Calu3 (cell line): ENCODE measurements at regions not wholly inside any gene's neighbourhood (a gene's known extent, or its start where the extent isn't known, plus 50 kb on each side); places are given as distances from the start of the nearest gene placed in this dataset.

ENCODE experiments used
- BruUV-seq: library from RNA; stranded (reverse); fragments of 400-500 nt; replicated peaks from 2 replicates; lab custom pipeline; 2021; lab: Mats Ljungman, UMichigan
- CTCF ChIA-PET: fragments of 300-600 bp; sonication (Branson Sonifier 250); formaldehyde crosslinking; loops from one replicate; lab custom pipeline; 2022; ENCODE audit warnings: antibody characterized with exemption; lab: Charles Lee
- DNase-seq: peaks from one replicate; pipeline ENCODE4 v3.0.0; 2022
- H3K27ac Mint-ChIP-seq: one replicate; pipeline ENCODE4 v1.8.0; 2022; ENCODE audit warnings: mixed read lengths; ENCODE audit not compliant: unreplicated experiment
- H3K27me3 Mint-ChIP-seq: one replicate; pipeline ENCODE4 v1.8.0; 2022; ENCODE audit warnings: mixed read lengths; ENCODE audit not compliant: unreplicated experiment
- H3K36me3 Mint-ChIP-seq: one replicate; pipeline ENCODE4 v1.8.0; 2022; ENCODE audit warnings: mild to moderate bottlenecking, moderate library complexity, mixed read lengths; ENCODE audit not compliant: insufficient read depth, unreplicated experiment
- H3K4me1 Mint-ChIP-seq: one replicate; pipeline ENCODE4 v1.8.0; 2022; ENCODE audit warnings: mild to moderate bottlenecking, low read depth, mixed read lengths; ENCODE audit not compliant: unreplicated experiment
- H3K4me3 Mint-ChIP-seq: one replicate; pipeline ENCODE4 v1.8.0; 2022; ENCODE audit warnings: mild to moderate bottlenecking, low read depth, moderate library complexity, mixed read lengths; ENCODE audit not compliant: unreplicated experiment
- H3K9me3 Mint-ChIP-seq: one replicate; pipeline ENCODE4 v1.8.0; 2022; ENCODE audit warnings: low read depth, mixed read lengths; ENCODE audit not compliant: unreplicated experiment
- intact Hi-C: fragments of 100-400 bp; cut with micrococcal nuclease; formaldehyde crosslinking; loops from one replicate; pipeline ENCODE4 v1.10.0; 2022; ENCODE audit not compliant: unreplicated experiment
- TF ChIP-seq, protein P1 (sequence below): fragments of 200-600 bp; IDR thresholded peaks from one replicate; pipeline ENCODE4 v1.8.0; 2022; ENCODE audit warnings: antibody characterized with exemption; ENCODE audit not compliant: unreplicated experiment

DNA sequence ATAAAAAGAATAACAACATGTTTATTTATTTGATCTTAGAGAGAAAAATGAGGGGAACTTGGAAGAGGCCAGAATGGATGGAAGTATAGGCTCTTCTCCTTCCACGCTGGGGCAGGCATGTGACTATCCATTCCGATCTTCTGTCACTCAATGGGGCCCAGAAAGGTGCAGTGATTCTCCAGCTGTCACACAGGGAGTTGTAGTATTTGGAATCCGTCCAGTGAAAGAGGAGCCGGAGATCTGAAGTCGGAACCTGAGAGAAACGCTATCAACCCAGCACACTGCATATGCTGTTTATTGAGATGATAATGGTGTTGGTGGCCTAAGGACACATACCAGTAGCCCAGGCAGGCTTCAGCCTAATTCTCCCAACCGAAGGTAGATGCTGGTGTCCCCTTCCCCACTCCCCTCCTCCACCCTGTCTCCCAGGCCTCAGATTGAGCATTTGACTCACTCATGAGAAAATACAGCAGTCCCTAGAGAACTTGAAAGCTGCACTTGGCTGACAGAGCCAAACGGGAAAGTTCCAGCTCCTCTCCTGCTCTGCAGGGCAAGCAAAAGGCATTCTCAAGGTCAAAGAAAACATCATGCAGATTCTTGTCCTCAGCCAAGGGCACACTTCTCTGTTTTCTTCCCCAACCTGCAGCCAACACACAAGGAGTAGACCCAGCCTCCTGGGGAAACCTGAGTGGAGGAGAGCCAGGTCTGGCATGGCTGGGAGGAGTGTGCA lies 100.4 kb downstream of the IRF2BPL start:
- Mint-ChIP-seq H3K27me3 (no peaks in the 10 kb centered on the region), H3K36me3 (peaks cover 6% of the 10 kb centered on the region), H3K4me3 (no peak overlapping the region), H3K27ac (no peak overlapping the region), H3K4me1 (peaks cover 24% of the 10 kb centered on the region), H3K9me3 (no peaks in the 10 kb centered on the region)
- DNase-seq, result no peak
- BruUV-seq, result no TSS peak
- TF ChIP-seq, protein P1, sequence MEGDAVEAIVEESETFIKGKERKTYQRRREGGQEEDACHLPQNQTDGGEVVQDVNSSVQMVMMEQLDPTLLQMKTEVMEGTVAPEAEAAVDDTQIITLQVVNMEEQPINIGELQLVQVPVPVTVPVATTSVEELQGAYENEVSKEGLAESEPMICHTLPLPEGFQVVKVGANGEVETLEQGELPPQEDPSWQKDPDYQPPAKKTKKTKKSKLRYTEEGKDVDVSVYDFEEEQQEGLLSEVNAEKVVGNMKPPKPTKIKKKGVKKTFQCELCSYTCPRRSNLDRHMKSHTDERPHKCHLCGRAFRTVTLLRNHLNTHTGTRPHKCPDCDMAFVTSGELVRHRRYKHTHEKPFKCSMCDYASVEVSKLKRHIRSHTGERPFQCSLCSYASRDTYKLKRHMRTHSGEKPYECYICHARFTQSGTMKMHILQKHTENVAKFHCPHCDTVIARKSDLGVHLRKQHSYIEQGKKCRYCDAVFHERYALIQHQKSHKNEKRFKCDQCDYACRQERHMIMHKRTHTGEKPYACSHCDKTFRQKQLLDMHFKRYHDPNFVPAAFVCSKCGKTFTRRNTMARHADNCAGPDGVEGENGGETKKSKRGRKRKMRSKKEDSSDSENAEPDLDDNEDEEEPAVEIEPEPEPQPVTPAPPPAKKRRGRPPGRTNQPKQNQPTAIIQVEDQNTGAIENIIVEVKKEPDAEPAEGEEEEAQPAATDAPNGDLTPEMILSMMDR, result no peak
- intact Hi-C loops, result no loop called here
- CTCF ChIA-PET, result no interaction called here

DNA sequence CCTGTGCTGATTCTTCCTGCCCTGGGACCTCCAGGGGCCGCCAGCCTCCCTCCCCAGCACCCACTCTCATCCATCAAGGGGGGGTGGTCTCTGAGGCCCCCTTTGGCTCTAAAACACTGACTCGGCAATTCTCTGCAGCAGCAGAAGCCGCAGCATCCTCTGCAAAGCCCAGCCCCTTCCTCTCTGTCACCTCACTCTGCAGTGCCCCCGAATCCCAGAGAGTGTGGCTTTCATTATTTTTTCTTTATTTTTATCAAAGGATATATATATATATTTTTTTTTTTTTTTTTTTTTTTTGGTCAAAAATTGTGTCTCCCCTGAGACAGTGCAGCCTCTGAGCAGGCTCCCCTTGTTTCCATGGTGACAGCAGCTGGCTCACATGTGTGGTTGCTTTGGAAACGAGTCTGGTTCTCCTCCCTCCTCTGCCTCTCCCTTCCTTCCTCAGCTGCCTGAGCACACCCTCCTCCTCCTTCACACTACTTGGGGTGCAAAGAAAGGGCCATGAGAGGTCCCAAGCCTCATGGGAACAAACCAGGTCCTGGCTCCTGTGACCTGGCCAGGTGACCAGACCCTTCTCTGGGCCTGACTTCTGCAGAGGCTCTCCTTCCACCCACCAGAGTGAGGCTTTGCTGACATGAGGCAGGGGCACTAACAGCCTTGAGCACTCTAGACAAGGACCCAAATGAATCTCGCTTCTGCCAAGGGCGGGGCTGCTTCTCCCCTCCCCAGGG lies 100.5 kb downstream of the LRRC74A start:
- Mint-ChIP-seq H3K9me3 (no peaks in the 10 kb centered on the region), H3K4me3 (no peak overlapping the region), H3K4me1 (peaks cover 12% of the 10 kb centered on the region), H3K27ac (no peak overlapping the region), H3K27me3 (no peaks in the 10 kb centered on the region), H3K36me3 (peaks cover 6% of the 10 kb centered on the region)
- CTCF ChIA-PET, result no interaction called here
- TF ChIP-seq, protein P1, result no peak
- no peak for DNase-seq
- intact Hi-C loops, result no loop called here
- BruUV-seq, result no TSS peak

DNA sequence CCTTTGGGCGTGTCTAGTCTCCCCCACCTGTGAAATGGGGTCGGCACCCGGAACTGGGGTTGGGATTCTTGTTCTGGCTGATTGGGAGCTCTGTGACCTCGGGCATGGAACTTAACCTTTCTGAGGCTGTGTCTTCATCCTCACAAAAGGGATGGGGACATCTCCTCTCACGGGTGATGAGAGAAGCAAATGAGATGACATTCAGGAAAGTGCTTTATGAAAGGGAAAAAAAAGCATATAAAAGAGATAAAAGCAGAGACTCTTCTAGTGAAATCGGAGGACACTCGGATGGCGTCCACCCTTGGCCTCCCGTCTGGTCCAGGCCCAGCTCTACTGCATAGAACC lies 98.9 kb downstream of the LRRC74A start:
- Mint-ChIP-seq H3K27ac (no peak overlapping the region), H3K9me3 (no peaks in the 10 kb centered on the region), H3K27me3 (no peaks in the 10 kb centered on the region), H3K4me1 (peaks cover 22% of the 10 kb centered on the region), H3K36me3 (peaks cover 6% of the 10 kb centered on the region), H3K4me3 (no peak overlapping the region)
- DNase-seq, result no peak
- intact Hi-C loops, result no loop called here
- BruUV-seq, result no TSS peak
- TF ChIP-seq, protein P1, result no peak
- CTCF ChIA-PET, result interaction anchor here (0.9 kb wide), 1 partner anchor 85 kb away, joined by 3 read pairs; no protein-coding TSS in a partner anchor

DNA sequence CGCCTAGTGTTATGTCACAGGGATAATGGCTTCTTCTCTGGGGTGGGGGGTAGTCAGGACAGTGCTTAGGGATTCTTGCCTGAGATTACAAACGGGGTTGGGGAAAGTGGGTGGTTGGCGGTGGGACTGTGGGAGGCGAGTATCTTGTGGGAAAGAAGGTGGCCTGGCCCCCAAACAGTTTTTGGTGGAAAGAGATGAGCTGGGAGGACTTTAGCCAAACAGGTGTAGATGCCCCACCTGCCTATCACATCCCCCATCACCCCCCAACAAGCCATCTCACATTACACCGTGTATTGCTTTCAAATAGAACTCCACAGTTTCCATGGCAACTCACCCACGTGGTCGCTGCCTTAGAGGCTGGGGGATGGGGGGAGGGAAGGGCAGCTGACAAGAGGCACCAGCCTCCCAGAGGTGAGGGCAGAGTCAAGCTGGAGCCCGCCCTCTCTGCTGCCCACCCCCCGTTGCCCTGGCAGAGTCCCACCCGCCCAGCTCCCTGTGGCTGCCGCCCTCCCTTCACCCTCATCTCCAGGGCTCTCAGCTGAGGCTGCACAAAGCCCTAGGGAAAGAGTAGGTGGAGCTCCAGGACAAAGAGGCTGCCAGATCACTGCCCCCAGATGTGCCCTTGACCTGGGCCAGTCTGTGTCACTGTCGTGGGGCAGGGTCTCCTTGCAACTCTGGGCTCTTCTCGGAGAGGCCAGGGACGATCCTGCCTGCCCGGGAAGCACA lies 98.3 kb downstream of the LRRC74A start:
- Mint-ChIP-seq H3K9me3 (no peaks in the 10 kb centered on the region), H3K4me3 (no peak overlapping the region), H3K4me1 (peaks cover 28% of the 10 kb centered on the region), H3K27ac (no peak overlapping the region), H3K27me3 (no peaks in the 10 kb centered on the region), H3K36me3 (peaks cover 6% of the 10 kb centered on the region)
- CTCF ChIA-PET, result interaction anchor here (0.9 kb wide), 1 partner anchor 86 kb away, joined by 3 read pairs; no protein-coding TSS in a partner anchor
- BruUV-seq, result no TSS peak
- DNase-seq, result no peak
- TF ChIP-seq, protein P1, result no peak
- intact Hi-C loops, result no loop called here
